Body of pancreas (tissue), 4 donors: ENCODE measurements at regions not wholly inside any gene's neighbourhood (a gene's known extent, or its start where the extent isn't known, plus 50 kb on each side); places are given as distances from the start of the nearest gene placed in this dataset.

Experiments used
- CTCF ChIP-seq, 7 experiments: fragments of 450-650 bp in 4 of 7; fragments of 200-600 bp in 3 of 7; sonication (generic) in 3 of 7; IDR thresholded peaks; one replicate each; pipeline ENCODE4 v1.5.1; 2016 to 2019; ENCODE audit warnings: antibody characterized with exemption in 7 of 7
- POLR2A ChIP-seq, 3 donors: fragments of 450-650 bp; IDR thresholded peaks; one replicate each; pipeline ENCODE4 v1.6.1; 2016; ENCODE audit warnings: antibody characterized with exemption in 3 of 3, mild to moderate bottlenecking in 2 of 3

DNA sequence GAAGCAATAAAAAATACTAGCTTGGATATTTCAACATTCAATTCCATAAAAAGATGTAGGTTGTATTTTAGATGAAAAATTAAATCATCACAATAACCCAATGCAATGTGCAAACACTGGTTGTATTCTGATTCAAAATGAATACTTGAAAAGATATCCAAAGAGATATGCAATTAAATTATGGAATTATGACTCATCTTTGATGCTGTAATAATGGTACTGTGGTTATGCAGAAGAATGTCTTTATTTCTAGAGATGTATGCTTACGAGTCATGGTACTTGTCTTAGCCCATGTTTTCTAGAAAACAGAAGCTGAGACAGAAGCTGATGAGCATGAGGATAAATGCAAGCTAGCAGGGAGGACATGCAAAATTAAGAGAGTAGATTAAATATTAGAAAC, 1941.4 kb upstream of the NUDT12 start:
- TF ChIP-seq CTCF (IDR thresholded peaks at IDR 0.05) (no peak), POLR2A (IDR thresholded peaks at IDR 0.05) (no peak)
